MM.1S (cell line): ENCODE measurements at regions not wholly inside any gene's neighbourhood (a gene's known extent, or its start where the extent isn't known, plus 50 kb on each side); places are given as distances from the start of the nearest gene placed in this dataset.

Experiments used
- CTCF ChIP-seq: fragments of 300-600 bp; sonication (generic); IDR thresholded peaks from 2 replicates; pipeline ENCODE4 v1.5.1; 2016; ENCODE audit warnings: antibody characterized with exemption, low read length, mixed read lengths
- EZH2 ChIP-seq: fragments of 300-600 bp; sonication (generic); optimal IDR thresholded peaks from 2 replicates; pipeline ENCODE3; 2017; ENCODE audit warnings: low read depth, mild to moderate bottlenecking, antibody characterized with exemption, low read length, mixed read lengths
- EZH2phosphoT487 ChIP-seq: fragments of 300-600 bp; sonication (generic); IDR thresholded peaks from 2 replicates; pipeline ENCODE4 v1.6.1; 2018; ENCODE audit warnings: antibody characterized with exemption, low read length

GRCh38 chr13:106986687-106987426 is 418.9 kb upstream of the ARGLU1 start:
- no peak for TF ChIP-seq CTCF
- TF ChIP-seq EZH2: no peak
- no peak for TF ChIP-seq EZH2phosphoT487
